Epithelial cell of prostate (primary cell): ENCODE measurements at regions not wholly inside any gene's neighbourhood (a gene's known extent, or its start where the extent isn't known, plus 50 kb on each side); places are given as distances from the start of the nearest gene placed in this dataset.

Source experiments
- DNase-seq: peaks from one replicate; pipeline ENCODE4 v3.0.0-alpha.2; 2011; ENCODE audit warnings: low read depth, low spot score
- H3K27ac ChIP-seq: fragments of 450-650 bp; 2 replicates; pipeline ENCODE4 v1.5.1; 2017; ENCODE audit warnings: mild to moderate bottlenecking

DNA sequence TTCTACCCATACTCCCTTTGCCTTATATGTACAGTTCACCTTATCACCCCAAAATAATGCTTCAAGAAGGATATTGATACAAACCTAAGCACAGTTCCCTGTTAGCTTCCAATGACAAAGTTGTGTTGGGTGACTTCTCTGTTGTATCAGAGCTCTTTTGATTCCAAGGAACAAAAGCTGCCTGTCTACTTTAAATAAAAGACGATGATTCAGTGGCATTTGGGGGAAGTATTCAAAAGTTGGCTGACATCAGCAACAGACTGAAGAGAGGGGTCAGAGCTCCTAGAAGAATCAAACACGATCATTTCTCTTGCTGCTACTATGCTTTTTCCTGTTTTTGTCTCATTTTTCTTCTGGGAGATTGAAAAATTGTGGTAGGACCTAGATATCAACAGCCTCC lies 69.4 kb upstream of the CA10 start:
- H3K27ac ChIP-seq = no peak overlapping the region
- no peak for DNase-seq

DNA sequence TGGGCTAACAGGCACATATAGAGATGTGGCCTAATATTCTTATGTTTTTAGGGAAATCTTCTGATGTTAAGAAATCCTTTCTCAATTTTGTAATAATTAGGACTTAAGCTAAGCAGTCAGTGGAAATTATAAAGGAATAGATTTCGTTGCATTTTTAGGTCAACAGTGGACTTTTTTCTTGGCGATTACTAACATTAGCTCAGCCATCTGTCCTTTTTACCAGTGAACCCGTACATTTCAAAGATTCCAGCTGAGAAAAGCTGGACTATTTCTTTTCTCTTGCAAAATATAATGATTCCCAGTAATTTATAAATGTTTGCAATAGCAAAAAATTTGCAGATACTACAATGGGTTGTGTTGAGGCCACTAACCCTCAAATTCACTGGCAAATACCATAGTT lies 54.9 kb upstream of the CA10 start:
- no peak overlapping the region for H3K27ac ChIP-seq
- DNase-seq = no peak

GRCh38 chr17:52212851-52213250 lies 54.3 kb upstream of the CA10 start:
- H3K27ac ChIP-seq = no peak overlapping the region
- DNase-seq = no peak

GRCh38 chr17:52209507-52209906 lies 51.0 kb upstream of the CA10 start:
- DNase-seq = peak; percentile 14
- H3K27ac ChIP-seq = no peak overlapping the region
